ENCODE measurements at regions not wholly inside any gene's neighbourhood (a gene's known extent, or its start where the extent isn't known, plus 50 kb on each side); places are given as distances from the start of the nearest gene placed in this dataset.

- no peak for DNase-seq (ENCODE audit: low spot score)
Measured at GRCh38 chr20:60131375-60131774, 173.2 kb downstream of the CDH26 start.

- DNase-seq (ENCODE audit: low spot score) = no peak
Measured at GRCh38 chr20:60132162-60132826, 174.1 kb downstream of the CDH26 start.

GRCh38 chr20:60132827-60133670 lies 174.8 kb downstream of the CDH26 start:
- DNase-seq (ENCODE audit: low spot score) = no peak

GRCh38 chr20:60135276-60135675 lies 177.1 kb downstream of the CDH26 start:
- no peak for DNase-seq (ENCODE audit: low spot score)

- no peak for DNase-seq (ENCODE audit: low spot score)
Measured at GRCh38 chr20:60136645-60137401, 178.6 kb downstream of the CDH26 start.

GRCh38 chr20:60137657-60138245 lies 179.5 kb downstream of the CDH26 start:
- peak; percentile 35 for DNase-seq (ENCODE audit: low spot score)

GRCh38 chr20:60138256-60139220 lies 180.3 kb downstream of the CDH26 start:
- peak; percentile 16 for DNase-seq (ENCODE audit: low spot score)

- no peak for DNase-seq (ENCODE audit: low spot score)
Measured at GRCh38 chr20:60139663-60140446, 181.6 kb downstream of the CDH26 start.

- DNase-seq (ENCODE audit: low spot score) = no peak
Measured at GRCh38 chr20:60142587-60142986, 184.4 kb downstream of the CDH26 start.

GRCh38 chr20:60143261-60143842 lies 185.1 kb downstream of the CDH26 start:
- no peak for DNase-seq (ENCODE audit: low spot score)

GRCh38 chr20:60144404-60144803 lies 186.2 kb downstream of the CDH26 start:
- no peak for DNase-seq (ENCODE audit: low spot score)

- no peak for DNase-seq (ENCODE audit: low spot score)
Measured at GRCh38 chr20:60144974-60145527, 186.8 kb downstream of the CDH26 start.

GRCh38 chr20:60147004-60147403 lies 188.8 kb downstream of the CDH26 start:
- no peak for DNase-seq (ENCODE audit: low spot score)

GRCh38 chr20:60148885-60149284 lies 190.7 kb downstream of the CDH26 start:
- DNase-seq (ENCODE audit: low spot score) = no peak

GRCh38 chr20:60152792-60153191 lies 194.6 kb downstream of the CDH26 start:
- DNase-seq (ENCODE audit: low spot score) = no peak

- no peak for DNase-seq (ENCODE audit: low spot score)
Measured at GRCh38 chr20:60160451-60161145, 202.4 kb downstream of the CDH26 start.

- DNase-seq (ENCODE audit: low spot score) = no peak
Measured at GRCh38 chr20:60167812-60168211, 209.6 kb downstream of the CDH26 start.

GRCh38 chr20:60168963-60169362 lies 210.7 kb downstream of the CDH26 start:
- DNase-seq (ENCODE audit: low spot score) = no peak

- no peak for DNase-seq (ENCODE audit: low spot score)
Measured at GRCh38 chr20:60170116-60170515, 211.9 kb downstream of the CDH26 start.

Measured in GM03348 (cell line).